Anterior cingulate cortex (tissue), 58 donors: ENCODE measurements at regions not wholly inside any gene's neighbourhood (a gene's known extent, or its start where the extent isn't known, plus 50 kb on each side); places are given as distances from the start of the nearest gene placed in this dataset.

Experiments
- DNase-seq, 58 donors: peaks; one replicate each; lab custom pipeline; 2025; lab: John Stamatoyannopoulos, UW

DNA sequence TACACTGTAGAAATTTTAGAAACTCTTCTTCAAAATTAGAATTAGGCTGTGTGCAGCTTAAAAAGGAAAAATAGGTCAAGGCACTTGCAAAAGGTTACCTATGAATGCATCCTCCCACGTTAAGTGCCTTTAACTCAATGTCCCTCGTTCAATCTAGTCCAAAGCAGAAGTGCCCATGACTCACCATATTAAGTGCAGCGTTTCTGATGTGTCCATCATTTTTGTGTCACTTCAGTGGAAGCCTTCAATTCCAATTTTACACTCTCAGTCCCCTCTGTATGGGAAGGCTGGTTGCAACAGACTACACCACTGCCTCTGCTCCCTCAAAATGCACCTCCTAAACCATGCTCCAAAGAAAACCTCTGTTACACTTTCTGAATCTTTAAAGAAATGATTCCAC, 53.4 kb downstream of the FOXB1 start:
- no peak for DNase-seq

DNA sequence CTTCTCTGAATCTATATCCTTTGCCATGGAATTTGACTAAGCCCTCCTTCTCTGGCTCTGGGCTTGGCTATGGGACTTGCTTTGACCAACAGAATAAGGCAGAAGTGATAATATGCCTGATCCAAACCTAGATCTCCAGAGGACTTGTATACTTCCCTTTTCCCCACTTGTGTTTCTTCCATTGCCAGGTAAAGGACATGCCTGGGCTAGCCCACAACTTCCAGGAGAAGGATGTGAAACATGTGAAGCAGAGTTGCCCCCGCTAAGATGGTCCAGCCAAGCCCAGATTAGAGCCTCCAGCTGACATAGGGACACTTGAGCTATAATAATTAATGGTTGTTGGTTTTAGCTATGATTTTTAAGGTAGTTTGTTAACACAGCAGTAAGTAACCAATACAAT, 55.1 kb downstream of the FOXB1 start:
- DNase-seq, result no peak

- DNase-seq, result no peak
These were observed 57.6 kb downstream of the FOXB1 start for GRCh38 chr15:60061758-60062157.

DNA sequence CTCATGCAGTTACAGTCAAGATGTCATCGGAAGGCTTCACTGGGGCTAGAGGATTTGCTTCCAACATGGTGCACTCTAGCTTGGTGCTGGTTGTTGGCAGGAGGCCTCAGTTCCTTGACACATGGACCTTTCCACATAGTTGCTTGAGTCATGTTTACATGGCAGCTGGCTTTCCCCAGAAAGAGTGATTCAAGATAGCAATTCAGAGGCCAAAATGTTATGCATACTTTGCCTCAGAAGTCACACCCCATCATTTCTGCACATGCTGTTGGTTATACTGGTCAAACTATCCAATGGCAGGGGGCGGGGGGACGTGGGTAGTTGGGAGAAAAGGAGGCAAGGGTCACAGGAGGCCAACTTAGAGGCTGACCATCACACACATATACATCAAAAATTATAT, 58.7 kb downstream of the FOXB1 start:
- no peak for DNase-seq

- no peak for DNase-seq
These were observed 61.8 kb downstream of the FOXB1 start for GRCh38 chr15:60065951-60066350.

DNA sequence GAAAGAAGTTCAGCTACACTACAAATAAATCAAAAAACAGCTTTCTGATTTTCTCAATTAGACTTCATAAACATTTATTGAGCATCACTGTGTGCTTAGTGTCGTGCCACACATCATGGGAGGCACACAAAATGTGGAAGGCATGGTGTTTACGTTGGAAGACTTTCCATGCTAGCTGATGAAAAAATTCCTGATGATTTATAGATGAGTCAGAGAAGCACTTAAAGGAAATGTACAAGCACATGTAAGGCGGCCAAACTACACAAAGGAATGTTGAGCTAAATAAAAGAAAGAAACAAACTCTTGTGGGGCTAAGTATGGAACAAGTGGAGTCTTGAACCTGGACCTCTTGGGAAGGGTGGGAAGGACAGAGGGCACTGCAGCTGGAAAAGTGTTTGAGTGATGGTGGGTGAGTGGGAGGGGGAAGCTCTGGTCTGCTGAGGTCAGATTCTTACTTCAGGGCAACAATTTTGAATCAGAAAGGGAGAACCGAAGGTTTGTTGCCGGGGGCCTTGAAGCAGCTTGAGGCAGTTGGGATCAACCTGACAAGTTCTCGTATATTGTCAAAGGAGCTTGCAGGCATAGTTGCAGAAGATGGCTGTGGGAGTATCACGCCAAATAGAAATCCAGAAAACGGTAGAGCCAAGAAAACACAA, 66.9 kb downstream of the FOXB1 start:
- no peak for DNase-seq

DNA sequence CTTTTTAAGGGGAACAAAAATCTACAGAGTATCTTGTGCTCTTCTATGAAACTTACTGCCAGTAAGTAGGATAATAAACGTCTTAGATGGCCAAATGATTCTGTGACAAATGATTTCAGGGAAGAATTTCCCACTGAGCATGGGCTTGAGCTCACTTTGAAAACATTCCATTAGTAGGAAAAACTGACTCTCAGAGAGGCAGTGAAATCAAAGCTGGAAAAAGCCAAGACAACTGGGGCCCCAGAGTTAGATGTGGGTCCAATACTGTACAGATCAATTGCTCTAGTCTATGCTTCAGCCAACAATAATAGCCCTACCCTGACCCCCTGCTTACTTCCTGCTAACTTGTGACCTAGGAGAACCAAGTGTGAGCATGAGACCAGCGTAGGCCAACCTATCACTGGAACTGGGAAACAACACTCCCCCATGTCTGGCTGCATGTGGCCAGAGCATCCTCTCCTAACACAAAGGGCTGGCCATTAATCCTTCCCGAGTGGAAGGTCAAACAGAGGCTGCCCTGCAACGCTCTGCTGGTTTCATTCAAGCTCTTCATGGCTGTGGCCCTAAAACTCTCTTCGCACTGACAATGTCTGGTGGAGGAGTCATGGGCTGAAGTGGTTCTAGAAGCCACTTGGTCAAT, 68.8 kb downstream of the FOXB1 start:
- DNase-seq, result no peak

GRCh38 chr15:60073466-60073840, 69.3 kb downstream of the FOXB1 start:
- no peak for DNase-seq

GRCh38 chr15:60074181-60074885, 70.2 kb downstream of the FOXB1 start:
- peak in 2 of 58 donors; percentile 2 to 9 for DNase-seq

- no peak for DNase-seq
These were observed 71.9 kb downstream of the FOXB1 start for GRCh38 chr15:60076045-60076444.

DNA sequence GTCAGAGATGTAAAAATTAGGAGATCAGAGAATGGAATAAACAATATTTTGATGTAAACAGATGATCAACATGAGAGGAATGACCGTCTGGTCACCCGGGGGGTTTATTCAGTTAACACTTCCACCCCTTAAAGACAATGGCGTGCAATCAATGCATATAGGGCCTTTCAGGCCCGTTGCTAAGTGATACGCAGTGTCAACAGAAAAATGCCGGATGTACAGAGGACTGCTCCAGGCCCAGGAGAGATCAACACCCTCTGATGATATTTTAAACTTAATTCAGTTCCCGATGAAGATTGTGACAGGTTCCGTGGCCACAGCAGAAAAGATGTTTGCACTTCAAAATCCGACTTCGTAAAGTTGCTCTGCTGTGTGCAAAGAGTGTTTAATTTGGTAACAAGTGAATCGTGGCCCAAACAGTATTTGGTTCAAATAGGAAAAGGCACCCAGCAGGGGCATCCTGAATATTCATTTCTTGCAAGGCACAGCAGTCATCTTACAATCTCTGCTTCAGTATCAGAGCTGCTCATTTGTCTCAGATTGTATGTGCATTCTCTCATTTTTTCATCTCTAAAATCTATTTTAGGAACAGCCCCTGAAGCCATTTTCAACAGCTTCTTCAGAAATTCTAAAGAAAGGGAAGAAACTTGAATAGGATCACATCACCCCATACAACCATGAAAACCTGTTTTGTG, 72.6 kb downstream of the FOXB1 start:
- DNase-seq, result no peak

DNA sequence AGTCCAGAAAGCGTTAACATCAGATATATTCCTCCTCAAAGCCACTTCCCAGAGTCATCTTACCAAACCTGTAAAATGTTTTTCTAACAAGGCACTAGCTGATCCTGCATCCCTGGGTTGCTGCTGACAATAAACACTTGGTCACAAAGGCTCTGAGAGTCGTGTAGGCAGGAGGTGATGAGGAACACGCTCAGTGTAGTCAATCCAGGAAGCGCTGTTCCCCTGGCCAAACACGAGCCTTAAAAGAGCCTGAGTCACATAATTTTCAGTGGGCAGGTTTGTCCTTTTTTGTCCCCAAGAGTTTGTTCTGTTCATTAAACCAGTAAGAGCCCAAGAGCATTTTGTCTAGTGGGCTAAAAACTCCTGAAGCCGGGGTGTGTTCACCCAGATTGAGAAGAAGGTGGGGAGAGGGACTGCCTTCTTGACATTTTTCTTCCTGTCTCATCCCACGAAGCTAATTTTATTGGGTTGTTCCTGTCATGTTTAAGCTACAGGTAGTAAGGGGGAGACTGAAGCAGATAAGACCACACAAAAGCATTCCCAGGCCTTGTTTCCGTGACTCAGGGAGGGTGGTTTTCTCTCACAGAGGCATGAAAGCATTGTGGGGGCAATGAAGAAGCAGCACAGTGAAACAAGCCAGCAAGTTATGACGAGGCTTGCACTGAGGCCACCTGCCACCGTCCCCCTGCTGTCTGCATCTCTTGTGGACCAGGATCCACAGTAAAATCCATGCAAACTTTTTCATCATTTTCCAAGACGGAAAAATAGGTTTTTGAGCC, 73.7 kb downstream of the FOXB1 start:
- no peak for DNase-seq

- DNase-seq, result no peak
These were observed 75.1 kb downstream of the FOXB1 start for GRCh38 chr15:60079210-60079609.

DNA sequence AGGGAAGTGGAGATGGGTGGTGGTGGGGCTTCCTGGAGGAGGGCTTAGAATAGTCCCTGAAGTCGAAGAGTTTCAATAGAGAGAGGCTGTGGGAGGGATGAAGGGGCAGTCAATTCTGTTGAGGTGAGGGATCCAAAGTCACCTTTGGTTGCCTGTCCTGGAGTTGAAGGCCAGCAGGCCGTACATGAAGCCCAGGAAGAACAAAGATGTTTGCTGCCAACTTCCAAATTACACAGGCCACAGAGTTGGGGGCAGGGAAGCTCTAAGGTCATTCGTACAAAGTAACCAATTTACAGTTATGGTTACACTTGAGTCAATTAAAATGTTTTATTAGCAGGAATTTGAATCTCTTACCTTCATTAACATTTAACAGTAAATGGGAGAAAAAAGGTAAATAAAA, 77.9 kb downstream of the FOXB1 start:
- DNase-seq, result no peak

GRCh38 chr15:60083318-60083717, 79.2 kb downstream of the FOXB1 start:
- no peak for DNase-seq

- DNase-seq, result no peak
These were observed 82.7 kb downstream of the FOXB1 start for GRCh38 chr15:60086681-60087429.

DNA sequence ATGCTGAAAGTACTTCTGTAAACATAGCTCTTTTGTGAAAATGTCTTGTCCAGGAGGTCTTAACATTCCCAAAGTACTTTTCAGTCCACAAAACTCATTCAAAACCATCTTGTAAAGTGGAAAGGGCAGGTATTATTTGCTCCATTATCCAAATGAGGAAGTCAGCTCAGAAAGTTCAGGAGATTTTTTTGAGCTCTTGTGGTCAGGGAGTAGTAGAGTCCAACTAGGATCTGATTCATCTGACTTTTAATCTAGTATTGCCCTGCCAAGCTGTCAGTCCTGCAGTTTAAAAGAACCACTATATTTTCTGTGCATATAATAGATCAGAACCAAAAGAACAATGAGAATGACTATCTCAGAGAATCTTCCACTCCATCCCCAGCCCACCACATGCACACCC, 83.5 kb downstream of the FOXB1 start:
- DNase-seq, result no peak

- DNase-seq, result no peak
These were observed 86.6 kb downstream of the FOXB1 start for GRCh38 chr15:60090747-60091146.

- DNase-seq, result peak in 2 of 58 donors; percentile 19 to 25
These were observed 87.0 kb downstream of the FOXB1 start for GRCh38 chr15:60091157-60091556.

DNA sequence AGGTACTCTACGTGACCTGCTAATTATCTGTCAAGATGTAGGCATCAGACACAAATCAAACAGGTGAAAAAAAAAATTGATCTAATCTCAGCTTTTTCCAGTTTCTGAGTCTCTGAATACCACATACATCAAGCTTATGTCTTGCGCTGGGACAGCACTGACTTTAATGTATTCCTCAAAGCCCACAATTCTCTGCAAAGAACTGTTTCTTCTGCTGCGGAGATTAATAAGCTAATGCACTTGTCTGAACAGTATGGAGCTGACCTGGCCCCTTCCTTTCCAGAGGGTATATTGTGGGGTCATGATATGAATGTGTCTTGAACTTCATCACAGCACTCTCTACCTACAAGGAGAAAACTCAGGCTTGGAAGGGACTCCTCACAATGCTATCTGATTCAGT, 87.8 kb downstream of the FOXB1 start:
- no peak for DNase-seq
